HG02642 (cell line): ENCODE measurements at regions not wholly inside any gene's neighbourhood (a gene's known extent, or its start where the extent isn't known, plus 50 kb on each side); places are given as distances from the start of the nearest gene placed in this dataset.
"Not testable (repeated sequence)": the region's sequence is repeated elsewhere in the genome, so short reads cannot be mapped to it uniquely, and the experiment has no call there.

ENCODE experiments used
- ATAC-seq: cut with Tn5 transposase; IDR thresholded peaks from one replicate; pipeline ENCODE4 v1.9.1; 2021; ENCODE audit warnings: mild to moderate bottlenecking; ENCODE audit not compliant: unreplicated experiment, poor library complexity

DNA sequence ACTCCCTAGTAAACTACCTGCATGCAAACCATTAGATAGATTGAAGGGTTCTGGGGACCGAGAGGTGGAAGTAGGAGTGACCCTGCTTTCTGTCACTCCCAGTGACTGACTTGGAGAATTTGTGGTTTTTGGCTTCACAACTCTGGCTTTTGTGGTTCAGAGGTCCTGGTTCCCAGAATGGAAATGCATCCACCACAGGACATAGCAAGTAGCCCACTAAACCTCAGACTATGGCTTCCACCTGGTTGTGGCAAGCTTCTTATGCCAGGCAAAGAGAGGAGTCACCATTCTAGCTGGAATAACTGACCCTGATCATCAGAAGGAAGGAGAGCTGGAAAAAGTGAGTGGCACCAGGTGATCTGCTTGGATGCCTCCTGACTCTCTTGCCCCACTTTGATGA lies 162.4 kb upstream of the TMEM260 start:
- no peak for ATAC-seq

DNA sequence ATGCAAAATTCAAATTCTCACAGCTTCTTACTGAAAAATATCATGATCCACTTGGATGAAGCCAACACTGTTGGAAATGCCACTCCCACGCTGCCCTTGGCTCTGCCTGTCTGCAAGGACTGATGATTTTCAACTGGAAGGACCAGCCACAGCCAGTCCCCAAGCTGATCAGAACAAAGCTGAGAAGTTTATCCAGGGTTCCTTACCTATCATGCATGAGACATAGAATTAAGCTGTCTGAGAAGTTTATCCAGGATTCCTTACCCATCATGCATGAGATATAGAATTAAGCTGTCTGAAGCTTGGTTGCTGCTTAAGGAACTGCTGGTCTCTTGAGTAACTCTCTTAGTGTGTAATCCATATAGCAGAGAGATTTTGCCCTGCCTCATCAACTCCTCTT lies 159.8 kb upstream of the TMEM260 start:
- no peak for ATAC-seq

DNA sequence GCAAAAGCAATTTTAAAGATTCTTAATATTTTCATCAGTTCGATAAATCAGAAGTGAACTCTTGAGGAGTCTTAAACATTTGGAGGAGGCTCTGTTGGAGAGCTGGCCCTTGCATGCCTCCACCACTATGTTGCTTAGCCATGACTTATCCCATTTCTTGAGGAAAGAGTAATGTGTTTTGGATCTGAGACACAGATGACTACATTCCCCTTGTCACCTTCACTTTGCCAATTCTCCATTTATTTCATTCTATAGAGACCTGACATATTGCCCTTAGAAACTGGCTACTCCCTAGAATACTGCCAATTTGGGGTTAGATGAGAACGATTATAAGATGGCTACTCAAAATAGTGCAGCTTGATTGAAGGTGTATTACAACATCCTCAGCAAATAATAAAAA lies 157.4 kb upstream of the TMEM260 start:
- ATAC-seq = no peak

DNA sequence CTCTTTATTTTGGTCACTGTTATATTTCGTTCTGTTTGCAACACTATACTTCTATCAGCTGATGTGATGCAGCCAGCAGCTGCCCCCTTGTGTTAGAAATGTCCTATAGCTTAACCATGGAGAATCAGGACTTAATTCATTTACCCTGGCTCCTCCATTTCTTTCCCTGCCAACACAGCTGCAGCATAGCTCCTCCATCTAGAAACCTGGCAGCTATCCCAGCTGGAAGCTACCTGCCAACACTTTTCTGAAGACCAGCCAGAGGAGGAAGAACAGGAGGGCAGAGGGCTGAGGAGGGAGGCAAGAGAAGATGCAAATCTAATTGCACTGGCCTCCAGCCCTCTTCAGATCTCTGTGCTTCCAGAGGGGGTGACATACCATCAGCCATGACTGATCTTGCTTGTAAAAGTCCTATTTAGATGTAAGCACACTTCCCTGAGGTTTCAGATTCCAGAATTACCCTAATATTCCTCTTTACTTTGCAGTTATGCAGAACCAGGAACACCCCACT lies 156.8 kb upstream of the TMEM260 start:
- no peak for ATAC-seq

DNA sequence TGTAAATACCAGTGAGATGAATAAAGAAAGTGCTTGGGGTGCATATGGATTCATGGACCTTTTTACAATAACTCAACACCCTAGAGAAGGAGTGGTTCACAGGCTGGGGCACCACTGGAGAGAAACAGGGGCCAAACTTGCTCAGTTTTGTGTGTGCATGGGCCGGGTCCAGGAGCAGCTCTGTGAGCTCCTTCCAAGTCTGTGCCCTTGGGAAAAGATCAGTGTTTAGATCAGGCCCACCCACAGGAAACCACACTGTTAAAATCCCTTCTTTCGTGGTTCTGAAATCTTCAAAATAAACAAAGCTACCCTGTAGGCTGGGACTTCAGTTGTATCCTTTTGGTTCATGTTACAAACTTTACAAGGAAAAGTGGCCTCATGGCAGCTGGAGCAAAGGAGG lies 156.1 kb upstream of the TMEM260 start:
- no peak for ATAC-seq

DNA sequence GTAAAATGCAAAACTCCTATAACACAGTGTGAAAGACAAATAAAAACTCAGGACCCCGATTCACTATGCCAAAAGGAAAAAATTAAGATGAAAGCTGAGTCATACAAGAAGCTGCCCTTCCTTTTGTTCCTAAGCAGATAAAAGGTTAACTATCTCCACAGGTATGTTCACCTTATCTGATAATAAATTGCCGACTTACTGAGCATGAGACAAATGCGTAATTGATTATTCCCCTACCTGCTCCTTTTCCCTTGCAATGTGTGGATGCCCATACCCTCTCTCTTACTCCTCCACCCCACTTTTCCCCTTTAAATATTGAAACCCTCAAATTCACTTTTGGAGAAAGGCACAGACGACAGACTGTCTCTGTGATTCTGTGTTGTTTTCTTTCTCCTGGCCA lies 148.6 kb upstream of the TMEM260 start:
- ATAC-seq = no peak

DNA sequence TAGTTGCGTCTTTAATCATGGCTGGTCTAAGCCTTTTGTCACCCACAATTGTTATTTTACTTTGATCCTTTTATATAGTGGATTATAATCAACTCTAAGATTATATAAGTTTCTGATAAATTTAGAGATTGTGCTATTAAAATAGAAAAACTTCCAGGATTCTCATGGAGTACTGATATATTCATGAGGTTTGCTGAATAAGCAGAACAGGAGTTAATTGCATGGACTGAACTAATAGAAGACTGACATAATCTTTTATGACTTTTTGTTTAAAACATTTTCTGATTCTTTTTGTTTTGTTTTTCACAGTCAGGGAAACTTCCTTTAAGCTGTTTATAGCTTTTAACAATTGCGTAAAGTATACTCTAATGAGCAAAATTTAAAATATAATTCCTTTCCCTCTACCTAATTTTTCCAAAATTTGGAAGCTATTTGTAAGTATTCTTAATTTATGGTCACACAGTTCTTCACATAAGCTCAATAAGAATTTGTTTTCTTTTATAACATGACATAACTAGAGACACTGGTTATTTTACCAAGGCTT lies 129.9 kb upstream of the TMEM260 start:
- ATAC-seq = no peak

DNA sequence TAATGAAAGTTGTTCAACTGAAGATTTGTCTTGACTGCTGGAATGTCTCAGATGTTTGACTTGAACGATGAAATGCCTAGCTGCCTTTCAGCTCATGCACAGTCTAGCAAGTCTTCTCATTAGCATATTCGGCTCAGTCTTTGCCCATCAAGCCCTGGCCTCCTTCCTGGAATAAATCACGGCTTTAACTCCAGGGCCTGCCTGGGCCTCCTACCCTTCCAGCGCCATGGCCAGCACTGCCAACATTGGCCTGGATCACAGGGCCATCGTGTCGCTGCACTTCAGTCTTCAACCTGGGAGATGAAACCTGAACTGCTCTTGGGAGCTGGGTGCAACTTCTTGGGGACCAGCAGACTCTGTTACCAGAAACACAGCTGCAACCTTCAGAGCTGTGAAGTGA lies 126.7 kb upstream of the TMEM260 start:
- ATAC-seq = no peak

DNA sequence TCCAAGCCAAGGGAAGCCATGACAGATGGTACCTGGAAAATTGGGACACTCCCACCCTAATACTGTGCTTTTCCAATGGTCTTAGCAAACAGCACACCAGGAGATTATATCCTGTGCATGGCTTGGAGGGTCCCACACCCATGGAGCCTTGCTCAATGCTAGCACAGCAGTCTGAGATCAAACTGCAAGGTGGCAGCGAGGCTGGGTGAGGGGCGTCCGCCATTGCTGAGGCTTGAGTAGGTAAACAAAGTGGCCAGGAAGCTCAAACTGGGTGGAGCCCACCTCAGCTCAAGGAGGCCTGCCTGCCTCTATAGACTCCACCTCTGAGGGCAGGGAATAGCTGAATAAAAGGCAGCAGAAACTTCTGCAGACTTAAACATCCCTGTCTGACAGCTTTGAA lies 124.9 kb upstream of the TMEM260 start:
- not testable (repeated sequence) for ATAC-seq

DNA sequence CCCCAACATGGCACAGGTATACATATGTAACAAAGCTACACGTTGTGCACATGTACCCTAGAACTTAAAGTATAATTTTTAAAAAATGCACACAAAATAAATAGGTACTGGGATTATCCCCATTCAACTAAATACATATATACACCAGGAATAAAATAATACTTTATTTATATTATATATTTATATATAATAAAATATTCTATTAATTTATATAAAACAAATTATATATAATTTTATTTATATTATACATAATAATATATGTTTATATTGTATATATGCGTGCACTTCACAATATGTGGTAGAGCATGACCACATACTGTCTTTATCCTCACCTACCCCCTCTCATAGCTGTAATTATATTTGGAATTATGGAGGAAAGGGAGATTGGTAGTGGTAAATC lies 119.1 kb upstream of the TMEM260 start:
- no peak for ATAC-seq

DNA sequence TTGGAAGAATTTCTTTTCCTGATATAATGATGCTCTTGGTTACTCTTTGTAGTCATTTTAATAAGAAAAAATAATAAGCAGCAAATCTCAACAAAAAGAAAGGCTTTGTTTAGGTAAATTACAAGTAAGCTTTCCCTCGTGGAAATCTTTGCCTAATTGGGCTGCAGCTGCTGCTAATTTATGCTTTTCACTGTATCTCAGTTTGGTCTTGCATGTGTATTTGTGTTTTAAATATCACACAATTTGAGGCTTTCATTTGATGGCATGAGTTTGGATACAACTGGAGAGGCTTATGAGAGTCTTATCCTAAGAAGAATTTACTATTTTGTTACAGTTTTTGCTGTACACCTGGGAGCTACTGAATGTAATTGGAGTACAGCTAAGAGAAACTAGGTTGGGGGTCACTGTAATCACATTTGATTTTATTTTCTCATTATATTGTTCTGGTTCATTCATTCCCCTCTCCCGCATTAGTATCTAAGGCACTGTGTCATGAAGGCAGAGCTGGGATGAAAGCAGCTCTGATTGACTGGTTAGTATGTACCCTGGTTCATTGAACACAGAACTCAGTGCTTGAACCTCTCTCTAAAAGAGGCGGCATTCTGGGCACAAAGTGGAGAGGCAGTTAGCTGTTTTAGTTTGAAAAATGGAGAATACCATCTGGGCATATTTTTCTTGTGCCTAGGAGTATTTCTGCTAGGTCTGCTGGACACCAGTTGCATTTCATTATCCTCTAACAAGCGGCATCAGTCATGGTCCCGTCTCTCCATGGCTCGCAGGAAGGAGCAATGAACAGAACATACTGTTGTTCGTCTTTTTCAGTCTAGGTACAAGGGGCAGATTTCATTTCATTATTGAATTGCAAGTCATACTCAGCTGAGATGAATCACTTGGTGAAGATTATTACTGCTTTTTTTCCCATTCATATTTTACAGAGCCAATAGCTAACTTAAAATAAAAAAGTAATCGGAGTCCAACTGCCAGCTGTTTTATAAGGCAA lies 118.0 kb upstream of the TMEM260 start:
- ATAC-seq = no peak

DNA sequence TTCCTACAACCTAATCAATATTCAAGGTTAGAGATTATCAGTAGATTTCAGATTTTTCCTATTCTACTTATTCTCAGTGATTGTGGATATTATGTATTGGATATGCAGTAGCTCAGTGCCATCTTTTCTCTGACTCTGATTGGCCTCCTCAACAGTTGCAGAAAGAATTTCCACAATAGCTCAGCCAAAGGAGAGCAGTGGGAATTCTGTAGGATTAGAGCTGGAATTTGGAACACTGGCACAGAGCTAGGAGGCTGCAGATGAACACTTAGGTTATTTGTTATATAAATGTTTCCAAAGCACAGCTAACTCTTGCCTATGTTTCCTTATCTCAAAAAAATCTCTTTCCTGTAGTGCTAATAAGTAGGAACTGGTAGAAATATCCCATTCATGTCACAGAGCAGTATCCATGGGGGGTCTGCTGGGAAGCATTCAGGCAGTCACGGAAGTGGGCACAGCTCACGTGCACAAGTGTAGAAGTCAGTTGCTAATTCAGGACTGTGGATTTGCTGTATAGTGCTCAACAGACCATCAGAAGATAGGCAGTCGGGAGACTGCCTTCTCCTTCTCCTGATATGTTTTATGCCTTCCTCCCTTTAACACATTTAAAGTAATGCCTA lies 116.2 kb upstream of the TMEM260 start:
- no peak for ATAC-seq

DNA sequence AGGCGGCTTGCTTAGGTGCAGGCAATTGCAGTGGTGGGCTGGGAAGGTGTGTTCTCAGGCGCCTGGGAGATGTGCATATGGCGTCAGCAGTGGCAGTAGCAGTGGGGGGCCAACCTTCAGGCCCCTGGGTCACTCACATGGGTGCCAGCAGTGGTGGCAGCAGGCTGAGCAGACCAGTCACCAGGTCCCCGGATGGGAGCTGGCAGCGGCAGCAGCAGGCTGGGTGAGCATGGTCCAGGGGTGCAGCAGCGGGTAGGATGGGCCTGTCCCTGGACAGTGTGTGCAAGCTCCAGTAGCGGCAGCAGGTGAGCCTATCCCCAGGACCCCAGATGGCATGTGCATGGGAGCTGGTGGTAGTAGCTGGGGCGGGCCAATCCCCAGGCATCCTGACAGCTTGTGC lies 108.5 kb upstream of the TMEM260 start:
- no peak for ATAC-seq

DNA sequence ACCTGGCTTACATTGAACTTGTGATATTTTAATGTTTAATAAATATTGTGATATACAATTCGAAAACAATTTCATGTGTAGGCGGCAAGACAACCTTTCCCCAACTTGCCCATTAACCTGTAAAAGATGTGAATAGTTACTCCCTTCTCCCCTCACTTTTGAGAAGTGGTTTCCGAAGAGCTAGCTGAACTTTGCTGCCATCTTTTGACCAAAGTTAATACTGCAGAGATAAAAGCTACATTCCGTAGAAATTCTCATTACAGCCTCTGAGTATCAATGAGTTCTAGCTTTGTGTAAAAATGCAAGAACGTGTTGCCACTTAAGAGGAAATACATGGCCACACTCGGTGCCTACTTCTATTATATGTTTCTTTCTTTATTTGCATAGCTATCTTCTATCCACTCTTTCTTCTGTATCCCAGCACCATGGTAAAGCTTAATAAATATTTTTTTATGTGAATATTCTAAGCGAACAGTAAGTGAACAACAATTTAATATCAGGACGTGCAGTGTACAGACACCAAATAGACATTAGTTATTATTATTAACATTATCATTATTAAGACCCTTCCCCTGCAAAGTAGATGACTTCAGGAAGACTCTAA lies 105.1 kb upstream of the TMEM260 start:
- no peak for ATAC-seq

DNA sequence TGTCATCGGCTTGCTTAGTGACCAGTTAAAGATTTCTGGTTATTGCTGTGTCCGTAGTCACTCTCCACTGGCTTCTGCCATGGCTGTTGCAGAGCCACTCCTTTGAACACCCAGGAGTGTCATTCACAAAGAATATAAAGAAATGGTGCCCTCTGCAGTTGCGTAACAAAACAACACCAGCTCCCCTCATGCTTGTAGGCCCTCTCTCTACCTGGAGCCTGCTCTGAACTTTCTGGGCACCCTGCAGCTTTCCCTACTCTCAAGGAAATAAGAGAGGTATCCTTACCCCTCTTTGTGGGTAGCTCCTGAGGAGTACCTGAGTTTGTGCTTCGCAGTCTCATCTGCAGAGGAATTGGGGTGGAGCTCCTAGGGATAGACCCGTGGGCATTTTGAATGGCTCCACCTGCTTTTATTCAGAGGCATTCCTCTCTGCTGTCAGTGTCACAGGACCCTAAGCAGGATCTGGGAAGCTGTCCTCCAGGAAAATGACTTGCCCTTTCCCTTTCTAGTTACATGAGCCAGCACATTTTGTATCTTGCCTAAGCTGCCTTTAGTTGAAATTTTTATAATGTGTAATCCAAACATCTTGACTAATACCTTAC lies 97.2 kb upstream of the TMEM260 start:
- no peak for ATAC-seq

DNA sequence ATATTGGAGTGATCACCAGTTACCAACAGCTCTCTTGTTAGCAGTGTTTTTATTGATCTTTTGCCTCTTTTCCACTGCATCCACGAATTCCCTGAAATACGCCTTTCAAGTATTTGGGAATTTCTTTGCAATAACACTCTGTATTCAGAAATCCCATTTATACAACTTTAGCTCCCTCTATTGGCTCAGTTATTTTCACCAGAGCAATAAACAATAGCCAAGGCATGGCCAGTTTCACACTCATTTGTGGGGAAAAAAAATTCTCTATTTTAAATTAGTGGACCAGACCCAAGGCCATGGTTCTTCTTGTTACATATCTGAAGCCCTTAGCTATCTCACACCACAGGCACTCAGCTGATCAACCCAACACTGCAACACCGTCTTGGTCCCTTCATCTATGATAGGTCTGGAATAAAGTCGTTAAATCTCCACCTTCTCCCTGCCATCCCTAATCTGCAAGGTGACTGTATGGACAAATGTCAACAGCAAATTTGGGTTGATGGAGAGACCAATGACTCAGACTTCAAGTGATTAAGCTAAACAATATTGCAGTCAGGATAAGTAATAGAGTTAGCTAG lies 92.4 kb upstream of the TMEM260 start:
- no peak for ATAC-seq

DNA sequence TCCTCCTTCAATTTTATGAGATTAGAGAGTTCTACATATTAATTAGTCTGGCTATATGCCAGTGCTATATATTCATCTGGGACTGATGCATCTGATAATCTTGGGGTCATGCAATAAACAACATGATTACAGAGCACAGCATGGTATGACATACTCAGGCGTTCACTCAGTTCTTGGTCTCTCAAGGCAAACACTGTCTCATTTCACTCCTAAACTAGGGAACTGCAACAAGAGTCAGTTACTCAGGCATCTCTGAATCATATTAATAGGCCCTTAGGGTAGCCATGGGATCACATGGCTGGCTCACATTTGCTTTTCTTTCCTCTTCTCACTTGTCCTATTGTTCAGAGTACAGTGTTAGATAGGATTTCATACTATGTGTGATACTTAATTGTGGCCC lies 91.8 kb upstream of the TMEM260 start:
- ATAC-seq = no peak

DNA sequence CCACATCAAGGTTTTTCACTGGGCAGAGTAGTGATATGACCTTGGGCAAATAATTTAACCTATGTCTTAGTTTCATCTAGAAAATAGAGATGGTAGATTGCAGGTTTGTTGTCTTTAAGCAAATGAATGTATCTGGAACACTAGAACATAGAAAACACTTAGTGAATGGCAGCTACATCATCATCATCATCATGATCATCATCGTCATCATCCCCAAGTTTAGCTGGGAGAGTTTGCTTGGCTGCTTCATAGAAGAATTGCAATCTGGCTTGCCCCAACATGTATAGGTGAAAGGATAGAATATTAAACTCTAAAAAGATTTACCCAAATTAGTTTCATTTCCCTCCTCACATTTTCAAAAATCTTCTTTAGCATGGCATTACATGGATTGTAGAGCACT lies 91.3 kb upstream of the TMEM260 start:
- ATAC-seq = no peak

DNA sequence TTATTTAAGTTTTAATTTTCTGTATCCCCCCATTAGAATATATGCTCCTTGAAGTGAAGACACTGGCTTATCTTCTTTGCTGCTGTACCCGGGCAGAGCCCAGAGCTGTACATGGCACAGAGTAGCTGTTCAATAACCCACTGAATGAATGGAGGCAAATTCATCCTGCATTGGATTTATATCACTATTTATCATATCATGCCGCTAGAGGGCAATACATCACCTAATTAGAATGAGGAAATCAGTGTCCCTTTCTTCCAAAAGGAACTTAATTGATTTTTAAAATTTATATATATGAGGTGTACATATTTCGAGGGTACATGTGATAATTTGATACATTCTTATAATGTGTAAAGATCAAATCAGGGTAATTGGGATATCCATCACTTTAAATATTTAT lies 89.2 kb upstream of the TMEM260 start:
- no peak for ATAC-seq
